Left forelimb (tissue), 1 donor: ENCODE measurements at regions not wholly inside any gene's neighbourhood (a gene's known extent, or its start where the extent isn't known, plus 50 kb on each side); places are given as distances from the start of the nearest gene placed in this dataset.
"Not testable (repeated sequence)": the region's sequence is repeated elsewhere in the genome, so short reads cannot be mapped to it uniquely, and the experiment has no call there.

Source experiments
- DNase-seq: peaks from one replicate; pipeline ENCODE4 v3.0.0-alpha.2; 2018; ENCODE audit warnings: low spot score

GRCh38 chr20:53891306-53891894 is 179.0 kb downstream of the BCAS1 start:
- DNase-seq: no peak

GRCh38 chr20:53890443-53891305 is 179.7 kb downstream of the BCAS1 start:
- no peak for DNase-seq

- no peak for DNase-seq
Measured at GRCh38 chr20:53889411-53890148, 180.8 kb downstream of the BCAS1 start.

- no peak for DNase-seq
Measured at GRCh38 chr20:53888951-53889350, 181.4 kb downstream of the BCAS1 start.

GRCh38 chr20:53888510-53888909 is 181.9 kb downstream of the BCAS1 start:
- DNase-seq: no peak

GRCh38 chr20:53887973-53888372 is 182.4 kb downstream of the BCAS1 start:
- no peak for DNase-seq

- DNase-seq: no peak
Measured at GRCh38 chr20:53884859-53885541, 185.4 kb downstream of the BCAS1 start.

- no peak for DNase-seq
Measured at GRCh38 chr20:53883098-53883911, 187.1 kb downstream of the BCAS1 start.

- DNase-seq: not testable (repeated sequence)
Measured at GRCh38 chr20:53882438-53882986, 187.9 kb downstream of the BCAS1 start.

- no peak for DNase-seq
Measured at GRCh38 chr20:53881362-53881761, 189.0 kb downstream of the BCAS1 start.

GRCh38 chr20:53880108-53880641 is 190.2 kb downstream of the BCAS1 start:
- no peak for DNase-seq

GRCh38 chr20:53879048-53879684 is 191.2 kb downstream of the BCAS1 start:
- no peak for DNase-seq

GRCh38 chr20:53878262-53879047 is 191.9 kb downstream of the BCAS1 start:
- DNase-seq: no peak

- no peak for DNase-seq
Measured at GRCh38 chr20:53876956-53877355, 193.4 kb downstream of the BCAS1 start.

GRCh38 chr20:53876470-53876869 is 193.9 kb downstream of the BCAS1 start:
- DNase-seq: no peak

GRCh38 chr20:53875452-53875851 is 194.9 kb downstream of the BCAS1 start:
- no peak for DNase-seq

- DNase-seq: no peak
Measured at GRCh38 chr20:53874706-53875105, 195.7 kb downstream of the BCAS1 start.

- DNase-seq: no peak
Measured at GRCh38 chr20:53874104-53874503, 196.3 kb downstream of the BCAS1 start.

- no peak for DNase-seq
Measured at GRCh38 chr20:53873230-53873604, 197.2 kb downstream of the BCAS1 start.
